ENCODE measurements at regions not wholly inside any gene's neighbourhood (a gene's known extent, or its start where the extent isn't known, plus 50 kb on each side); places are given as distances from the start of the nearest gene placed in this dataset.

DNA sequence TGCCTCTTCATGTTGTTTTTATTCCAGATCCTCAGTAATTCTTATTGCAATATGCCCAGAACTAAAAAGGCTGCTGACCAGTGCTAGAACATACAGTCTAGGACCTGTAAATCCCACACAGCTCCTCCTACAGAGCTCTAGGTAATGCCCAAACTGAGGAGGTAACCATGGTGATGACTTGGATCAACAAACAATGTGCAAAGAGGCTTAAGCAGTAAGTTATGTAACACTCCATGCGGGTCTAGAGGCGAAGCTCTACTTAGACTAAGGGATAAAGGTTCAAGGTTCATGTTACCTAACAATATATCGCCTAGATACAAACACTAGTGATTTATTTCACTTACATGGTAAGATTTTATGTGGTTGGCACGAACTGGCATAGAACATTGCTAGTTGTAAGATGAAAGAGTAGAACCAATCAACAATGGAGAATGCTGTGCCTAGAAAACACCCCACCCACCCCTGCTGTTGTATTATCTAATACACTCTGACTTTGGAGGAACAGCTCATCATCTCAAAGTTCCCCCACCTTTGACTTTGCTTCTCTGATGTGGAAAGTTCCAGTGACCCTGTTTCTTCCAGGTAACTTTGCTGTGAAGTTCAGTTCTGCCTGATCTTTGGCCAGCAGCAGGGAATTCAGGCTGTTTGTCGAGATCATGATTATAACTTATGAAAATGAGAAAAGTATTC, 242.4 kb downstream of the ALDH8A1 start:
- DNase-seq, result no peak

DNA sequence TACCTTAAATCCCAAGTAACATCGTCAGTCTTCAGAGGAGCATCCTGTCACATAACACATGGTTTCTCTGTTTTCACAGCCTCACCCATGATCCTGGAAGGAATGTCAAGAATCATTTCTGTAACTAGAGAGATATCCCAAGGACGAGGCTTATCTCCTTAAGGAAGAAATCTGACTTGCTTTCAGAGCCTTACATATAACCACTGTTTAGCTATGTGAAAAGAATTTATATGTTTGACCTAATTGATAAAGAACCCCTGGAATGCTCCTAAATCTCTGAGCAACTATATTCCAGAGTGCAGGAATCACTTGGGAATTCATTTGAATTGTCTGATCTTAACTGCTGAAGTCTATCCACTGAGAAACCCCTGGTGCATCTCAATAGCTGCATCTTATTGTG, 243.1 kb downstream of the ALDH8A1 start:
- DNase-seq, result no peak

DNA sequence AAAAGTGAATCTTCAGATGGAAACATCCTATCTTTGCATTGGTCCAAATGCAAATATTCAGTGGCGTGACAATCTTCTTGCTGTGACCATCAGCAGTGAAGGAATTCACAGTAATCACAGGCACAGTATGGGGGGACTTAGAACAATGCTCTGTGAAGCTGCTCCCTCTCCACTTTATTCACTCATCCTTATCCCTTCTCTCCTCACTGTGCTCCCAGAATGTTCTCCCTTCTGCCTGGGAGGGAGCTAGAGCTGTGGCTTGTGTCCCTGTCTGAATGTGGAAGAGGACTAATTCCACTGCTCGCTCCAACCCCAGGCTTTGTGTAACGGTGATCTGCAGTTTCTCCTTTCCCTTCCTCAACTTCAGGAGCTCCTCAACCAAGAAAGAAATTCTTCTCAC, 243.7 kb downstream of the ALDH8A1 start:
- no peak for DNase-seq

DNA sequence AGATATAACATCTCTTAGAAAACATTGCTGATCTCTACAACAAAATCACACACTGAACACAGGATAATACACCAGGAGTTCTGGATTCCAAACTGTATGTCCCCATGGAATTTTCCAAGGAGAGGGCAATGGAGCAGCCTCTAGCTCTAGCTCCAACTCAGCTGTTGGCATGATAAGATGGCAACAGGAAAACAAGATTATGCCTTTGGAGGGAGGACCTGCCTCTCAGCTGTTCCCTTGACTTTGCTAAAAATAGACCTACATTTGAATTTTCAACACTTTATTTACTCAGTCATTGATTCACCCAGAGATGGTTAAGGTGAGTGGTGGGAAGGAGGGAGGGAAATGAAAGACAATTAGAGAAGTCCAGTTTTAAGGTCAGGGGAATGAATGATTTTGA, 246.7 kb downstream of the ALDH8A1 start:
- DNase-seq, result no peak

DNA sequence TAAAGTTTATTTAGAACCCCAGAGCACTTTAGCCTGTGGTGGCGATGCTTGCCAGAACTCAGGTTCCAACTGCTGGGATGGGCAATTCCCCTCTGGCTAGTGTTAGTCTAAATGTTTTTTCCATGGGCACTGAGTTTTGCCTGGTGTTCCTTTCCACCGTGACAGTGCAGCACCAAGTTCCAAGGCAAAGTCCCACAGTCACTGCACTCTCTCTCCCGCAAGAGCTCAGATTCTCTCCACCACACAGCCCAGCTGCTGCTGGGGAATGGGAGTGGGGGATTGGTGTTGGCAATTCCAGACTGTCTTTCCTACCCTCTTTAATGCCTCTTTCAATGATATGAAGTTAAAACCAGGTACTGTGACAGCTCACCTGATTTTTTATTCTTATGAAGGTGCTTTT, 247.6 kb downstream of the ALDH8A1 start:
- no peak for DNase-seq

DNA sequence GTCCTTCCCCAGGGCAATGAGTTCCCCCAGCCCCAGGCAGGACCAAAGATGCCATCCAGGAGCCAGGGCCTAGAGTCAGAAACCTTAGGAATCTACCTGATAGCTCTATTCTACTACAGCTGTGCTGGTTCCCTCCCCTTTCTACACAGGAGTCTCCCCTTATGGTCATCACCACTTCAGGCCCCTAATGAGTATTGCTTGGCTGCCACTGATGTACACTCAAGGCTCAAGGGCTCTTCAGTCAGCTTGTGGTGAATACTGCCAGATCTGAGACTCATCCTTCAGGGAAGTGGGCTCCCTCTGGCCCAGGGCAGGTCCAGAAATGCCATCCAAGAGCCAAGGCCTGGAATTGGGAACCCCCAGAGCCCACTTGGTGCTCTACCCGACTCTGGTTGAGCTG, 248.6 kb downstream of the ALDH8A1 start:
- no peak for DNase-seq

DNA sequence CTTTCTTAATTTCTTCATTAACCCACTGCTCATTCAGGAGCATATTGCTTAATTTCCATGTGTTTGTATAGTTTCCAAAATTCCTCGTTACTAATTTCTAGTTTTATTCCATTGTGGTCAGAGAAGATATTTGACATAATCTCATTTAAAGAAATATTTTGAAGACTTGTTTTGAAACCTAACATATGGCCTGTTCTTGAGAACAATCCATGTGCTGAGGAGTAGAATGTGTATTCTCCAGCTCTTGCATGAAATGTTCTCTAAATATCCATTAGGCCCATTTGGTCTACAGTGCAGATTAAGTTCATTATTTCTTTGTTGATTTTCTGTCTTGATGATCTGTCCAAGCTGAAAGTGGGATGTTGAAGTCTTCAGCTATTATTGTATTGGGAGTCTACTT, 251.7 kb downstream of the ALDH8A1 start:
- DNase-seq, result no peak

DNA sequence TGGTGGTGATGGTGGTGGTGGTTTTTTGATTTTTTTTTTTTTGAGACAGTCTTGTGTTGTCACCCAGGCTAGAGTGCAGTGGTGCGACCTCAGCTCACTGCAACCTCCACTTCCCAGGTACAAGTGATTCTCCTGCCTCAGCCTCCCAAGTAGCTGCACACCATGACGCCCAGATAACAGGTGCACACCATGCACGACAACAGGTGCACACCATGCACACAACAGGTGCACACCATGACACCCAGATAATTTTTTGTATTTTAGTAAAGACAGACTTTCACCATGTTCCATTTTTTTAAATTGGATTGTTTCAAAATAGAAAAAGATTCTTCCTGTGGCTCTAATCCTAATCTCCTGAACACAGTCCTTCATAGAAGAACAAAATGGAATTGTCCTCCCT, 257.9 kb downstream of the ALDH8A1 start:
- no peak for DNase-seq

DNA sequence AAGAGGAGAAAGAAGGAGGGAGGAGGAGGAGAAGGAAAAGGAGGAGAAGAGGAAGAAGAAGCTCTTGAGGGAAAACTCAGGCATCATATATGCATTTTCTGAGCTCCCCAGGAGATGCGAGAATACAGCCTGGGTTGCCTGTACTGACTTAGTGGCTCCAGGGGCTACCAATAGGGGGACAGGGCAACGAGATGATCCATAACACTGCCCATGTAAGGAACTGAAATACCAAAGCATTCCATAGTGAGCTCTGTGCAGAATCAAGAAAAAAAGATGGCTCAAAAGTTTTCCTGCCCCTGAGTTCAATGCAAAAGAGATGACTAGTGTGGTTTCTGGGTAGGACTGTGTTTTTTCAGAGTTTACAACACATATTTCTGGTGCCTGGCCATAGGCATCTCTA, 258.7 kb downstream of the ALDH8A1 start:
- no peak for DNase-seq

DNA sequence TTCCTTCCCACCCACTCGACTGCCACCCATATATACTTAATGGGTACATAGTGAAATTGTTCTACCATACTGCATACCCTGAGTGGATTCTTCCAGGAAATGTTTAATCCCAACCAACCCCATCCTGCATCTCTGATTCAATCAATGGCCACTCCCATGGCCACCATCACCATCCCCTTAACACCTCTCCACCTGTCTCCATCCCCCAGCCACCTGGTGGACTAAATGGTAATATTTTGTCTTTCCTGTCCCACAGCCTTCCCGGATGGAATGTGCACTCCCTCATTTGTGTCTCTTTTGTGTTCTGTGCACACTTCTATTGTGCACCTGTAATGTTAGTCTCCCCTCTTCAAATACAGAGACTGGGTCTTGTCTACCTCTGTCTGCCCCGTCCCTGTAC, 259.9 kb downstream of the ALDH8A1 start:
- no peak for DNase-seq

DNA sequence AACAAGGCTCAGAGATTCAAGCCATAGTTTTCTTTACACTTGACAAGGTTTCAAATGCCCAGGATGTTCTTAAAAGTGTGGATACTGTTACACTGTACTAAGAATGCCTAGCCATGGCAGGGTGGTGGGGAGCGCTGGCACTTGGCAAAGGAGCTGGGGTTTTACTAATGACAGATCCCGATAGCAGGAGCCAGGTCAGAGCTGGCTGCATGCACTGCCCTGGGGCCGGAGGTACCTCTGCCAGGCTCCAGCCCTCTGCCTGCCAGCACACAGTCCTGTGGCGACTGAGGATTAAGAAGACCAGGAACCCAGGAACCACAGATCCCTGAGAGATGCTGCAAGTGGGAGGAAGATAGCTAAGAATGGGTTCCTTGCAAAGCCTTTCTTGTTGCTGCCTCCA, 260.3 kb downstream of the ALDH8A1 start:
- peak in 8 of 14 donors; percentile 8 to 94 (median 22) for DNase-seq

DNA sequence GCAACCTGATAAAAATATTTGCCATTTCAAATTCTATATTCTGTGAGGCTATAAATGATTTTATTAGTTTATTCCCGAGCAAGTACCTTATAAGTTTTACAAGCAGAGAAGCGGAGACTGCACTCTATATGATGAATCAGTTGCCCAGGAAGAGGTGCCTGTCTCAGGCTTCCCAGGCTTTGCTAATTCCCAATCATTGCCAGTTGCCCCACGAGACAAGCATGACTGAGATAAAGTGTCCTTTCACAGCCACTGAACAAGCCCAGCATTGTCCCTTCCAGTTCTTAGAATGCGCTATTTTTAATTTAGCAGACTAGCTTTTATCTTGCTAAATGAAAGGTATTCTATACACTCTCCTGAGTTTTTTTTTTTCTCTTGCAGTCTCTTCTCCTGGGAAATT, 260.7 kb downstream of the ALDH8A1 start:
- peak in 11 of 14 donors; percentile 27 to 77 (median 55) for DNase-seq

DNA sequence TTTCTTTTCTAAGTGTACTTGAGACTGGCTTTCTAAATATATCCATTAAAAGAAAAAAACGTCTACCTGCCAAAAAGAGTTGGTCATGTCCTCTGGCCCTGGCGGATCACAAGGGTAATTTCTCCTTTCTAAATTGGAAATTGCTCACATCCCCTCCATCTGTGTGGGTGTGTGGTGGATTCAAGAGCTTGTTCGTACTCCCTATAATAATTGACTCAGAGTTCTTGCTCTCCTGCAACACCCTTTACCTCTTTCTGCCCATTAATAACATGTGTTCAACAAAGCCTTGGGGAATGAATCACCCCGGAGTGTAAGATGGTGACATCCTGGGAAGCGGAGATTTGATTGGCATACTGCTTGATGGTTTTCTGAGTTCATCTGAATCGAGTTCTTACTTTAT, 263.8 kb downstream of the ALDH8A1 start:
- no peak for DNase-seq

DNA sequence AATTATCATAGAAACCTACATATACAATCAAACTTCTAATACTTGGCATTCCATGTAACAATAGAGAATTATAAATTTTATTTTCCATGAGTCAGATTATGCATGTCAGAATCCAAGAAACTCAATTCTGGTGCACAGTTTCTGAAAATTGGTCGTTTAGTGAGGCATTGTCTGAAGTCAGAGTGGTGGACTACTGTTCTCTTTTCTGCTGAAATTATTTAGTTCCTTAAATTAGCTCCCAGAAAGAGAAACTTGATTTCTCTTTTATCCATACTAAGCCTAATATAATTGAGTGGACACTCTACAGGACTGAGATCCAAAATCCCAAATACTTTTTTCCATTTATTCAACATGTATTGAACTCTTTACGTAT, 265.5 kb downstream of the ALDH8A1 start:
- no peak for DNase-seq

DNA sequence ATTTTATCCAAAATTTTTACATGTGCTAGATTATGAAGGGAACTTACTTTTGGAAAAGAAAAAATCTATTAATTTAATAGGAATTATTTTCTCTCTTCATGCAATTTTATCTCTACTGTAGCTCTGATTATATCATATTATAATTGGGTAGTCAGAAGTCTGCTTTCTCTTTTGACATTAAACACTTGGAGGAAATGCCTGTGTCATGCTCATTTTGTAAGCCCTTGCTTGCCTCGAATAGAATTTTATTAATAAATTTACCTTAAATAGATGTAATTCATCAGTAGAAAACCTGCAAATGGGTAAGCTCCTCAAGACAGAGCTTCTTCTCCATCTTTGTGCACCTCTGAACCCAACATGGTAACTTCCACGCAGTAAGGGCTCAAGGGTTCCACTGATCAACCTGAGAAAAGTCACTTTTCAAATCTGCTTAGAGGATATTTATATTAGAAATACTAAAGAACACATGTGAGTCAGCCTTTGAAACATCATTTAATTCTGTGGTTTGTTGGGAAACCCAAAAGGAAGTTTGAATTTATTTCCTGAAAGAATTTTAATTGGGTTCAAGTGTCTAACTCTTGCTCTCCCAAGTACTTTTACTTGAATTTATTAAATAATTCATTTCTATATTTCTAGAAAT, 266.0 kb downstream of the ALDH8A1 start:
- no peak for DNase-seq

DNA sequence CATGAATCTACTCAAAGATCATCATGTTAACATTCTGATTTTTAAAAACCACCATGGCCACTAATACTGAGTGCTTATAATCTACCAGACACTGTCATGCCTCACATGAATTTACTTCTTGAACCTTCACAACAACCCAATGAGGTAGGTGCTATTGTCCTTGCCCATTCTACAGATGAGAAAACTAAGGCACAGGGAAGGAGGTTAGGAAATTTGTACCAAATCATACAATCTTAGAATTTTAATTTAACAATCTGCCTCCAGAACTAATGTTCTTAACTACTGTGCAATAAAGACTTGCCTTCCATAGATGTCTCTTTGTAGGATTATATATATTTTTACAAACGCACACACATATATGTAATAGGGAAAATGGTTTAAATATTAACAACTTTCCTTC, 269.5 kb downstream of the ALDH8A1 start:
- DNase-seq, result no peak

DNA sequence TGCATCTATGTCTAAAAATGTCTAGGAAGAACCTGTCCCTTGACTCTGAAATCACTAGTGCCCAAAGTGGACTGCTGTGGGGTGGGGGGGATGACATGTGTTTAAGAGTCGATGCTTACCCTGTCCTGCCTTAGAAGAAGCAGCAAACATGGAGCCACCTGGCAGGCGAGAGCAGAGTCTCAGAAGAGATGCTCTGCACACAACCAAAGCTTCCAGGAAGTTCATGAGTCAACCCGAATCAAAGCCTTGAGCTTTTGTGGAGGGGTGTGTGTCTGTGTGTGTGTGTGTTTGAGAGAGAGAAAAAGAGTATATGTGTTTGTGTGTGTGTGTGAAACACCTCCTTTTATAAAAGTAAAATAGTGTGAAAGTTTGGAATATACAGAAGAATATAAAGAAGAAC, 269.9 kb downstream of the ALDH8A1 start:
- DNase-seq, result no peak

DNA sequence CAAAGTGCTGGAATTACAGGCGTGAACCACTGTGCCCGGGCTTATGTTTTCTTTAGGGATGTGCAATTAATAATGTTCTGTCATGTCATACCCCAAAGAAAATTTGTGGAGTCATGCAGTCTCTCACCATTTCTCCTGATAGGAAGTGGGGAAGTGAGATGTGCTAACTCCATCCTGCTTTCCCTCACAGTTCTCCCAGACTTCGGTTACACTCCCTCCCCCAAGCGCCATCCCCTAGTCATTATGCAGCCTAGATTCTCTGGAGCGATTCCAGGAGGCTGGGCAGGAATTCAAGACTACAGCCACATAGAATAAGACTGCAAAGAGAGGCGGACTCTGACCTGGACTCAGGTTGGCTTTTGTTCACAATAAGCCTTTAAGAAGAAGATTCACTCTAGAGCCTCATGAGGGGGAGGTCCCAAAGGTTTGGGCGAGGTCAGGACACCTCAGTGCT, 271.4 kb downstream of the ALDH8A1 start:
- peak in 9 of 14 donors; percentile 6 to 84 (median 30) for DNase-seq

DNA sequence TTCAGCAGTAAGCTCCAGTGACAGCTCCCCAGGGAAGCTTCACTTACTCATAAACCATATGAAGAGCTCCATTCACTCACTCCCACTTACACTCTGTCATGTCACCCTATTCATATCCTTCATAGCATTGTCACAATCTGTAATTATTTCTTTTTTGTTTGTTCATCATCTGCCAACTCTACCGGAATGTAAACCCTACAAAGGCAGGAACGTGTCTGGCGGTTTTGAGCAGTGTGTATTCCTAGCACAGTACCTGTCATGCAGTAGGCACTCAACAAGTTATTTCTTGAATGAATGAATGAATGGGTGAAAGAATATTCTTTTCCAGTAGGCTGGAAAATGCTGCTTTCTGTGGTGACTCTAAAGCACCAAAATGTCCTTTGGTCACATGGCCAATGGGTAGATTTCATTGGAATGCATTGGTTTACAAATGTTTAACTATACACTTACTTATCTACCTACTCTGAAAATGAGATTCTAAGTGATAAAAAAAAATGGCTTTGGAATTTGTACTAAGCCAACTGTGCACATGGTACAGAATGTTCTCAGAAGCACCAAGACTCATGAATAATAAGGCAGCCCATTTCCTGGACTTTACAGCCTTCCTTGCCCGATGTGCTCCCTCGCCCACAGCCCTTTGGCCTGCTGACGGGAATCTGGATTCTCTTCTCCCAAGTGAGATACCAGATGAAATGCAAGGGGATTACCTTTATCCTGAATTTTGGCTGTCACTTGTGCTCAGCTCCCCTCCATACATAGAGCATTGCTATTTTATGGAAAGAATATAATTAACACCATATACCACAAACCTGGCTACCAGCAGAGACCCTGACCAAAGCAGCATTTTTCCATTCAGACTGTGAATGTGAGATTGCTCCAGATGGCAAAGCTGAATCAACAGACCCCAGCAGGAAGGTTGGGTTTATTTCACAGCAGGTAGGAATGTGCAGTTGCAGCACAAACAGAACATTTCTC, 273.3 kb downstream of the ALDH8A1 start:
- DNase-seq, result peak in 1 of 14 donors; percentile 83

DNA sequence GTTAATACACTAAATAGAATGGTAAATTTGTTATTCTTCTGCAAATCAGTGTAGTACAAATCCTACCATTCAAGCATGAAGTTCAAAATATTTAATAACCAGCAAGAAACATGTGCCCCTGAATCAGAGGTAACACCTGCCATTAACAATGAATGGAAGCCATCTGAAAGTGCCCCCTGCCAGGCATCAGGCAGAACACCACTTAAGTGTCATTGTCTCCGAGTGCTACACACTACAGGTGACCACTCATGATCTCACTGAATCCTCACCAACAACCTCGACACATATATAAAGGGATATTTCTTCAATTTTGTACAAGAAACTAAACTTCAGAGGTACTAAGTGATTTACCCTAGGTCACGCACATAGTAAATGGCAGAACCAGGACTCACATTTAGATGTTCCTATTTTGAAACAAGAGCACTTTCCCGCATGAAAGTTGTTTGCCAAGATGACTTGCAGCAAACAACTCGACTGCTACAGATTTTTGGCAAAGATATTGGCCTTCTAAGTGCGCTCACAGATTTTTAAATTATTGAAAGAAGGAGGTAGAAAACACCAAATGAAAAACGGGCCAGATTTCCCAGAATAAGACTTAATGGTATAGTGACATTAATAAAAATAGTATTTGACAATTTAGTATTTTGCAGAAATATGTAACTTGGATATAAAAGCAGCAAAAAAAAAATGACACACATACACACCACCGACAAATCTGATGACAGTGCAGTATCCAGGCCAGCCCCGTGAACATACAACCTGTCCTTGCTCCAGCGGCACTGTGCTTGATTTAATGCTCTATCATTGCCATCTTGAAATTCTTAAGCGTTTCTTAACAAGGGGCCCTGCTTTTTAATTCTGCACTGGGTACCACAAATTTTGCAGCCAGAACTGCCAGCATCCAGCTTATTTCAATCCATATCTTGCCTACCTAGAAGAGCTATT, 274.5 kb downstream of the ALDH8A1 start:
- DNase-seq, result peak in 1 of 14 donors; percentile 61

DNA sequence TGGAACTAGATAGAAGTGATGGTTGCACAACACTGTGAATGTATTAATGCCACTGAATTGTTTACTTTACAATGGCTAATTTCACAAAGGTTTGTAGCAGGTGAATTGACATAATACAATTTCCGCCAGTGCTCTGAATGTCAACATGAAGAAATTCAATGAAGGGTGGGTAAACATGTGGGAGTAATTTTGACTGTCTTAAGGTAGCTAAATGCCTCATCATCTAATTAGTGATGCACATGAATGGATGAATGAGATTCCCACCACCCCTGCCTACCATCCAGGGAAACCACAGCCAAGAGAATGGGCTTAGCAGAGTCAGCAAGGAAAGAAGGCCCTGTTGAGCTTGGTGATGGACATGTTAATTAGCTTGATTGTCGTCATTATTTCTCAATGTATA, 275.3 kb downstream of the ALDH8A1 start:
- DNase-seq, result no peak

DNA sequence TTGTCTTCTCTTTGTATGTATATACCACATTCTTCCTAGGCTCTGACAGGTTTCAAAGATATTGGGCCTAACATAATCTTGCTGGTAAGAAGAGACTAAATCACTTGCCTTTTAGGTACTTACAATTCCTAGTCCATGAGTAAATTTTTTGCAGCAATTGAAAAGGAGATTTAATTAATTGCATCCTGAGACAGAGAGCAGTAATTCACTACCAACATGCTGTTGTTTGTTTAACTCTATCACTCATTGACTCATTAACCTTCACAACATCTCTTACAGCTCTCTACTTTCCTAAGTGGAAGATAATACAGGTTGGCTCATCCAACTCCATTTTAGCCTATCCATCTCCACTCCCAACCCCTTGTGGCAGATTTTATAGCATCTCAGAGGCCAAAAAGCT, 280.4 kb downstream of the ALDH8A1 start:
- no peak for DNase-seq
